ENCODE measurements at regions not wholly inside any gene's neighbourhood (a gene's known extent, or its start where the extent isn't known, plus 50 kb on each side); places are given as distances from the start of the nearest gene placed in this dataset.

DNA sequence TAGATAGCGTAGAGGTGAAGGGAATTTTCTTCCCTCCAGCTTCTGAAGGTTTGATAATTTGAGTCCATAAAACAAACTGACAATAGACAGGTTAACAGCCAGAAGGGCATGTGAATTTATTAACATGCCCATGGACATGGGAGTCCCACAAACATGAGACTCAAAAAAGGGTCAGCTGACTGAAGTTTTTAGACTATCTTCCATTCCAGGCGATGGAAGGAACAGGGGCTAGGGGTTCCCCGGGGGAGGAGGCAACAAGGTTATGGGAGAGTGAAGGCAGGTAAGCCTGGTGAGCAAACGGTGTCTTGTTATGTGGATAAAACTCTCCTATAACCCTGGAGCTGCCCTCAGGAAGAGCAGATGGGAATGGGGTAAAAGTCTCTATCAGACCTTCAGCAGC lies 81.5 kb upstream of the SORBS2 start:
- H3K27ac ChIP-seq (ENCODE audit: low read length), result no peak overlapping the region
- H3K4me3 ChIP-seq (ENCODE audit: low read length in 2 of 2), result no peak overlapping the region
- no peak overlapping the region for H3K9ac ChIP-seq (ENCODE audit: low read length in 2 of 2)
- H3K9me3 ChIP-seq (ENCODE audit: control insufficient read depth in 2 of 2, low read length in 2 of 2), result peaks cover 0 to 2% of the 10 kb centered on the region in 2 donors
- H3K36me3 ChIP-seq (ENCODE audit: control insufficient read depth in 2 of 2, insufficient read depth in 2 of 2, low read length in 2 of 2), result no peaks in the 10 kb centered on the region
- H3K27me3 ChIP-seq (ENCODE audit: control insufficient read depth in 1 of 2, insufficient read depth in 2 of 2, low read length in 2 of 2), result no peaks in the 10 kb centered on the region
- peaks cover 3% of the 10 kb centered on the region for H3K4me1 ChIP-seq (ENCODE audit: control insufficient read depth, insufficient read depth, low read length)

DNA sequence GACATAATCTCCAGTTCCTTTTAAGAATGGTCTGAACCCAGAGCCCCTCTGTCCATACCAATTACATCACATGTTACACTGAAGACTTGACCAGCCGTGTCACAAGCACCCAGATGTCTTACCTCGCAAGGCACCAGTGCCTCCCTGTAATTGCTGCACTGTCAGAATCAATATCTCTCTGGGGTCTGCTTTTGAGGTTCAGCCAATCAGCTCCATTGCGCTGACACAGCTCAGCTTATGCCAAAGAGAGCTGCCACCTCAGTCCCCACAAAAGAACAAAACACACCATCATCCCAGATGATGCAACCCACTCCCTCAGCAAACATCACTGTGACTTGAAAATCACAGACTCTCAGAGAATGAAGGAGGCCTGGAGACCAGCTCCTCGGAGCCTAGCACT lies 82.5 kb upstream of the SORBS2 start:
- Histone ChIP-seq H3K27me3 (ENCODE audit: control insufficient read depth in 1 of 2, insufficient read depth in 2 of 2, low read length in 2 of 2) (no peaks in the 10 kb centered on the region), H3K9ac (ENCODE audit: low read length in 2 of 2) (no peak overlapping the region), H3K27ac (ENCODE audit: low read length) (no peak overlapping the region), H3K4me3 (ENCODE audit: low read length in 2 of 2) (no peak overlapping the region), H3K9me3 (ENCODE audit: control insufficient read depth in 2 of 2, low read length in 2 of 2) (no peaks in the 10 kb centered on the region), H3K36me3 (ENCODE audit: control insufficient read depth in 2 of 2, insufficient read depth in 2 of 2, low read length in 2 of 2) (no peaks in the 10 kb centered on the region), H3K4me1 (ENCODE audit: control insufficient read depth, insufficient read depth, low read length) (peaks cover 3% of the 10 kb centered on the region)

DNA sequence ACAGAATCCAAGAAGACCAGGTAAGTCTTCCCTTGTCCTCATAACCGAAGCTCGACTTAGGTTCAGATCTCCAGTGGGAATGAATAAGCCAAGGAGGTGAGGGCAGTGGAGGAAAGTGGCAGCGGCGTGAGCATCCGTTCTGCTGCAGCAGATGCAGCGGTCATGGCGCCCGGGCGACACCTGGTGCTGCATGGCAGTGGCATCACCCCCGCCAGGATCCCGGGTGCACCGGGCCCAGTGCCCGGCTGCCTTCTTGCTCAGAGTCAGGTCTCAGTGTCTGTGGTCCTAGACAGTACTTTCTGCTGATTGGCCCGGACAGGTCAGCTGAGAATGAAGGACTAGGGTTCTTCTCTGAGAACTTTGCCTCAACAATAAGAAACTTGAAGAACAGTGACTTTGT lies 83.4 kb upstream of the SORBS2 start:
- Histone ChIP-seq H3K9me3 (ENCODE audit: control insufficient read depth in 2 of 2, low read length in 2 of 2) (no peaks in the 10 kb centered on the region), H3K4me3 (ENCODE audit: low read length in 2 of 2) (no peak overlapping the region), H3K36me3 (ENCODE audit: control insufficient read depth in 2 of 2, insufficient read depth in 2 of 2, low read length in 2 of 2) (no peaks in the 10 kb centered on the region), H3K27ac (ENCODE audit: low read length) (no peak overlapping the region), H3K27me3 (ENCODE audit: control insufficient read depth in 1 of 2, insufficient read depth in 2 of 2, low read length in 2 of 2) (no peaks in the 10 kb centered on the region), H3K9ac (ENCODE audit: low read length in 2 of 2) (no peak overlapping the region), H3K4me1 (ENCODE audit: control insufficient read depth, insufficient read depth, low read length) (peaks cover 3% of the 10 kb centered on the region)

DNA sequence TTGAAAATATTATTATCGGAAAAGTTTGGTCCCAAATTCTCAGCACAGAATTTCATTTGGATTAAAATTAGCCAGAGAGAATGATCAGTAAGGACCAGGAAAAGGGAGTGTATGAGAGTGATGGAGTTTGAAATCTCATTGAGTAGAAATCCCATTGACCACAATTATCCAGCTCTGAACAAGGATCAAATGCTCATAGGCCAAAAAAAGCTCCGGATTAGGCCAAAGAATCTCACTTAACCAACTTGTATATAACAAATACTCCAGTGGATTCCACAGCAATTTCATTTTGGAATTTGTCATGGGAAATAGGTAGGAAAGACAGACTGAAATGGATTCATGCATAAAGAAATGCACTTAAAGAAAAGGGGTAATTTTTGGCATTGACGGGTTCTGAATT lies 83.9 kb upstream of the SORBS2 start:
- no peaks in the 10 kb centered on the region for H3K4me1 ChIP-seq (ENCODE audit: control insufficient read depth, insufficient read depth, low read length)
- H3K36me3 ChIP-seq (ENCODE audit: control insufficient read depth in 2 of 2, insufficient read depth in 2 of 2, low read length in 2 of 2), result no peaks in the 10 kb centered on the region
- H3K9me3 ChIP-seq (ENCODE audit: control insufficient read depth in 2 of 2, low read length in 2 of 2), result no peaks in the 10 kb centered on the region
- H3K4me3 ChIP-seq (ENCODE audit: low read length in 2 of 2), result no peak overlapping the region
- H3K27me3 ChIP-seq (ENCODE audit: control insufficient read depth in 1 of 2, insufficient read depth in 2 of 2, low read length in 2 of 2), result no peaks in the 10 kb centered on the region
- no peak overlapping the region for H3K9ac ChIP-seq (ENCODE audit: low read length in 2 of 2)
- H3K27ac ChIP-seq (ENCODE audit: low read length), result no peak overlapping the region

DNA sequence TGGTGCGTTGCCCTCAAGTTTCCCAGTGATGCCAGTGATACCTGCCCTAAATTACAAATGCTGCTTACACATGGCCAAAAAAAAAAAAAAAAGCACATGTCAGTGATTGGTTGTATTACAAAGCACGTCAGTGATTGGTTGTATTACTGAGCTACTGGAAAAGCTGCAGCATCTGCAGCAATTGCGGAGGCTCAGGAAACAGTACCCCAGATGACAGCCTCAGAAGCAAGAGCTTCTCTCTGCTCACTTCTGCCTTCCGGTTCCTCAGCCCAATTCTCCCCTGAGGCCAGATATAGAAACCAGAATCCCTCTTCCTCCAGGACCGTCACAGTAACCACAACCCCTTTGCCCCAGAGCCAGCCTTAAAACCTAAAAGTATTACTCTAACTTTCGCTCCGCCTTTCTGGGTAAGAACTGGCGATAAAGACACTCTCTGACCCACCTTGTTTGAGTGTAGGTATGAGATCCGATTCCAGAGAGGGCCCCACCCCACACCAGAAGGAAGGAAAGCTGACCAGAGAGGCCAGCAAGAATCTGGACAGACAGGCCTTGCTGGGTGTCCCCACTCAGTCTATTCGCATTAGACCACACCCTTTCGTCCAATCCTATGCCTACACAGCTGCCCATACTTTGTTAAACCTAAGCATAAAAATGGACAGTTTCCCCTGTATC lies 85.0 kb upstream of the SORBS2 start:
- Histone ChIP-seq H3K9ac (ENCODE audit: low read length in 2 of 2) (no peak overlapping the region), H3K4me1 (ENCODE audit: control insufficient read depth, insufficient read depth, low read length) (no peaks in the 10 kb centered on the region), H3K9me3 (ENCODE audit: control insufficient read depth in 2 of 2, low read length in 2 of 2) (no peaks in the 10 kb centered on the region), H3K27me3 (ENCODE audit: control insufficient read depth in 1 of 2, insufficient read depth in 2 of 2, low read length in 2 of 2) (no peaks in the 10 kb centered on the region), H3K27ac (ENCODE audit: low read length) (no peak overlapping the region), H3K4me3 (ENCODE audit: low read length in 2 of 2) (no peak overlapping the region), H3K36me3 (ENCODE audit: control insufficient read depth in 2 of 2, insufficient read depth in 2 of 2, low read length in 2 of 2) (no peaks in the 10 kb centered on the region)

DNA sequence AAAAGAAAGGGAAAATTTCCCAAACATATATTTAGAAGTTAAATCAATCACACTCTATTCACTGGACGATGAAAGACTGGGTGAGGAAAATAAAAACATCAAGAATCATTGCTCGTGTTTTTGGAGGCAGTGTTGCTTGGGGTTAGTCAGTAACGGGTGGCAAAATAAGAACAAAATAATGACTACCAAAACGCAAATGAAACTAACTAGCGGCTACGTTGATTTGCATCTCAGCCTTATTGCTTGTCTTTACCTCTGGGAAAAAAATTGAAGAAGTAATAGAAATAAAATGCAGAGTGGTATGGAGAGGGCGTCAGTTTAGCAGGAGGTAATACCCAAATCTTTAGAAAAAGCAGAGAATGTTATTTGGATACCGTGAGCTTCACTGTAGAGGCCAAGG lies 86.4 kb upstream of the SORBS2 start:
- Histone ChIP-seq H3K36me3 (ENCODE audit: control insufficient read depth in 2 of 2, insufficient read depth in 2 of 2, low read length in 2 of 2) (no peaks in the 10 kb centered on the region), H3K27me3 (ENCODE audit: control insufficient read depth in 1 of 2, insufficient read depth in 2 of 2, low read length in 2 of 2) (no peaks in the 10 kb centered on the region), H3K9ac (ENCODE audit: low read length in 2 of 2) (no peak overlapping the region), H3K9me3 (ENCODE audit: control insufficient read depth in 2 of 2, low read length in 2 of 2) (no peaks in the 10 kb centered on the region), H3K4me3 (ENCODE audit: low read length in 2 of 2) (no peak overlapping the region), H3K4me1 (ENCODE audit: control insufficient read depth, insufficient read depth, low read length) (no peaks in the 10 kb centered on the region), H3K27ac (ENCODE audit: low read length) (no peak overlapping the region)

DNA sequence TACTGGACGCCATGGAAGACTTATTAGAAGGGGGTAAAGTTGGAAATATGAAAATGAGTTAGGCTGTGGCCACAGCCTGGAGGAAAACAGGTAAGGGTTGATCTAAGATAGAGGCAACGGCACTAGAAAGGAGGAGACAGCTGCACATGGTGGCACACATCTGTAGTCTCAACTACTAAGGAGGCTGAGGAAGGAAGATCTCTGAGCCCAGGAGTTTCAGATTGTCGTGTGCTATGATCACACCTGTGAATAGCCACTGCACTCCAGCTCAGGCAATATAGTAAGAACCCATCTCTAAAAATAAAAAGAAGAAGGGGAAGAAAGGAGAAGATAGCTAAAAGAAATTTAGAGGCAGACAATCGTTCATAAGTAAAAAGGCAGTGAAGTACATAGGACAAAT lies 87.8 kb upstream of the SORBS2 start:
- Histone ChIP-seq H3K36me3 (ENCODE audit: control insufficient read depth in 2 of 2, insufficient read depth in 2 of 2, low read length in 2 of 2) (no peaks in the 10 kb centered on the region), H3K9me3 (ENCODE audit: control insufficient read depth in 2 of 2, low read length in 2 of 2) (no peaks in the 10 kb centered on the region), H3K27ac (ENCODE audit: low read length) (no peak overlapping the region), H3K4me1 (ENCODE audit: control insufficient read depth, insufficient read depth, low read length) (no peaks in the 10 kb centered on the region), H3K27me3 (ENCODE audit: control insufficient read depth in 1 of 2, insufficient read depth in 2 of 2, low read length in 2 of 2) (no peaks in the 10 kb centered on the region), H3K4me3 (ENCODE audit: low read length in 2 of 2) (no peak overlapping the region), H3K9ac (ENCODE audit: low read length in 2 of 2) (no peak overlapping the region)

DNA sequence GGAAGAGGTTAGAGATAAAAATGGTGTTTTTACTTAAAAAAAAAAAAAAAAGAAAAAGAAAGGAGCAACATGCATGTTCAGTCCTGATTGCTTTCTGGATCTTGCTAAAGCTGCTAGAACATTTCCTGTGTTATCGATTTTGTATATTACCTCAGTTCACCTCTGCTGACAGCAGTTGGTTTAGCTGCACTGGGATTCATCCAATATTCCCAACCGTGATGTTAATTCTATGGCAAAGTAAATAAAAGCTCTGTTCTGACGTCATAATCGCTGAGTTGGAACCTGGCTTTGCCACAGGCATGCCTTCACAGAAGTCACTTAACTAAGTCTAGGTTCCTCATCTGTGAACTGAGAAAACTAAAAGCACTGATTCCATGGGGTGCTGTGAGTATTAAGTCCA lies 90.7 kb upstream of the SORBS2 start:
- Histone ChIP-seq H3K27me3 (ENCODE audit: control insufficient read depth in 1 of 2, insufficient read depth in 2 of 2, low read length in 2 of 2) (no peaks in the 10 kb centered on the region), H3K9me3 (ENCODE audit: control insufficient read depth in 2 of 2, low read length in 2 of 2) (no peaks in the 10 kb centered on the region), H3K36me3 (ENCODE audit: control insufficient read depth in 2 of 2, insufficient read depth in 2 of 2, low read length in 2 of 2) (no peaks in the 10 kb centered on the region), H3K27ac (ENCODE audit: low read length) (no peak overlapping the region), H3K9ac (ENCODE audit: low read length in 2 of 2) (no peak overlapping the region), H3K4me1 (ENCODE audit: control insufficient read depth, insufficient read depth, low read length) (no peaks in the 10 kb centered on the region), H3K4me3 (ENCODE audit: low read length in 2 of 2) (no peak overlapping the region)

DNA sequence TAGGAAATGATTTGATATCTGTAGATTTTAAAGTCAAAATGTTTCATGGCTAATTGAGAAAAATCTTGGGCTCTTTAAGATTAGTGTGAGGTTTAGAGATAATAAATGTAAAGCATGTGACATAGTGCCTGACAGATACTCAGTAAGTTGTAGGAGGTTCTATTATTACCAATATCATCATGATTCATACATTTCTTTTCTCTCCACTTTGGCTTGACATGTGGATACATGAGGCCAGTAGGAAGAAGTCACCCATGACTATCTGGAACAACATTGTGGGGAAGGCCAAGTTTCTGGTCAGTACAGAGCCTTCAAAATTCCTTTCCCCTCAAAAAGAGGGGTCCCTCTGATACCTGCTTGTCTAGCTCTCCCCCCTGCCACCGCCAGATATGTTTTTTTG lies 91.2 kb upstream of the SORBS2 start:
- no peak overlapping the region for H3K27ac ChIP-seq (ENCODE audit: low read length)
- no peak overlapping the region for H3K4me3 ChIP-seq (ENCODE audit: low read length in 2 of 2)
- H3K36me3 ChIP-seq (ENCODE audit: control insufficient read depth in 2 of 2, insufficient read depth in 2 of 2, low read length in 2 of 2), result no peaks in the 10 kb centered on the region
- H3K9me3 ChIP-seq (ENCODE audit: control insufficient read depth in 2 of 2, low read length in 2 of 2), result no peaks in the 10 kb centered on the region
- H3K9ac ChIP-seq (ENCODE audit: low read length in 2 of 2), result no peak overlapping the region
- no peaks in the 10 kb centered on the region for H3K4me1 ChIP-seq (ENCODE audit: control insufficient read depth, insufficient read depth, low read length)
- no peaks in the 10 kb centered on the region for H3K27me3 ChIP-seq (ENCODE audit: control insufficient read depth in 1 of 2, insufficient read depth in 2 of 2, low read length in 2 of 2)

DNA sequence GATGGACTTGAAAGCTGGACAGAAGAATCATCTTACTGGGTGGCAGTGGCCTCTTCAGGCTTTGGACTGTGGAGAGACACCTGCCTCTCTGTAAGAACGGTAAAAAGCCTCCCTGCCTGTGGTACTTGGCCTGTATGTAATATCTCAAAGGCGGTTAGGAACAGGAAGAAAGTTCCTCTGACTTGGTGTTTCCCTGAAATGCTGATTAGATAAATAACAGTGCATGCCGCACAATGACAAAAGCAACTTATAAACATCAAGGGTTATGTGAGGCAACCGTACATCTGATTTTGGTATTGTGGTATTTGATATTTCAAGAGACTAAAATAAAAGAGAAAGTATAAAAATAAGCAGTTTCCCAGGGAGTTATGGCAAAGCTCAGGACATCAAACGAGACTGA lies 92.4 kb upstream of the SORBS2 start:
- Histone ChIP-seq H3K4me3 (ENCODE audit: low read length in 2 of 2) (no peak overlapping the region), H3K36me3 (ENCODE audit: control insufficient read depth in 2 of 2, insufficient read depth in 2 of 2, low read length in 2 of 2) (no peaks in the 10 kb centered on the region), H3K4me1 (ENCODE audit: control insufficient read depth, insufficient read depth, low read length) (no peaks in the 10 kb centered on the region), H3K27ac (ENCODE audit: low read length) (no peak overlapping the region), H3K9me3 (ENCODE audit: control insufficient read depth in 2 of 2, low read length in 2 of 2) (no peaks in the 10 kb centered on the region), H3K27me3 (ENCODE audit: control insufficient read depth in 1 of 2, insufficient read depth in 2 of 2, low read length in 2 of 2) (no peaks in the 10 kb centered on the region), H3K9ac (ENCODE audit: low read length in 2 of 2) (no peak overlapping the region)

DNA sequence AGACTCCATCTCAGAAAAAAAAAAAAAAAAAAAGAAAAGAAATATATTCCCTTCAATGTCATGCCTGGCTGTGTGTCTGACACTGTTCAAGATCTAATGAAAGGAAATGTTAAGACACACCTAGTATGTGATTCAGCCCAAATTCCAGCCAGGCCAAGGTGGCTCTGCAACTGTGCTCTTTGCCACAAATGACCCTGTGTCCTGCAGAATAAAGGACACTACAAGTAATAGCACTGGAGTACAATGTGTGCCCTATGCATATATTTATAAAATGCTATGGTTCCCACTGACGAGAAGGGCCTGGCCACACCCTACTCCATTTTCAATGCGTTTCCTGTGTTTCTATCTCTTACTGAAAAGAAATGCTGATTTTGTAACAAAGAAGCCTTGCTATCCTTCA lies 98.0 kb upstream of the SORBS2 start:
- H3K9ac ChIP-seq (ENCODE audit: low read length in 2 of 2), result no peak overlapping the region
- H3K27ac ChIP-seq (ENCODE audit: low read length), result no peak overlapping the region
- no peaks in the 10 kb centered on the region for H3K4me1 ChIP-seq (ENCODE audit: control insufficient read depth, insufficient read depth, low read length)
- H3K36me3 ChIP-seq (ENCODE audit: control insufficient read depth in 2 of 2, insufficient read depth in 2 of 2, low read length in 2 of 2), result no peaks in the 10 kb centered on the region
- H3K9me3 ChIP-seq (ENCODE audit: control insufficient read depth in 2 of 2, low read length in 2 of 2), result no peaks in the 10 kb centered on the region
- H3K27me3 ChIP-seq (ENCODE audit: control insufficient read depth in 1 of 2, insufficient read depth in 2 of 2, low read length in 2 of 2), result no peaks in the 10 kb centered on the region
- H3K4me3 ChIP-seq (ENCODE audit: low read length in 2 of 2), result no peak overlapping the region
